Panc1 (cell line): ENCODE measurements at regions not wholly inside any gene's neighbourhood (a gene's known extent, or its start where the extent isn't known, plus 50 kb on each side); places are given as distances from the start of the nearest gene placed in this dataset.

ENCODE experiments used
- ATAC-seq: fragments of 200-7000 bp; cut with Tn5 transposase; 2 replicates; pipeline ENCODE4 v1.9.1; 2020; ENCODE audit warnings: mild to moderate bottlenecking, moderate library complexity
- BruUV-seq: library from RNA; stranded (reverse); fragments of 400-500 nt; replicated peaks from 2 replicates; lab custom pipeline; 2021; lab: Mats Ljungman, UMichigan
- CTCF ChIA-PET: fragments of 300-600 bp; sonication (Branson Sonifier 250); formaldehyde crosslinking; loops from one replicate; lab custom pipeline; 2022; ENCODE audit warnings: antibody characterized with exemption; lab: Charles Lee
- POLR2A ChIA-PET: fragments of 300-600 bp; sonication (Branson Sonifier 250); formaldehyde crosslinking; loops from one replicate; lab custom pipeline; 2022; ENCODE audit warnings: antibody characterized with exemption; lab: Charles Lee
- DNase-seq: peaks from one replicate; pipeline ENCODE4 v3.0.0-alpha.2; 2010; ENCODE audit warnings: low read depth, low spot score
- H3K27ac ChIP-seq: 2 replicates; pipeline ENCODE4 v1.5.1; 2011; ENCODE audit warnings: mild to moderate bottlenecking, low read length, inconsistent platforms
- H3K27me3 ChIP-seq: fragments of 200-500 bp; sonication (Bioruptor generic); 2 replicates; pipeline ENCODE4 v1.6.0; 2014; ENCODE audit warnings: low read length, inconsistent platforms; ENCODE audit not compliant: control insufficient read depth, insufficient read depth
- H3K36me3 ChIP-seq: fragments of 200-500 bp; sonication (Bioruptor generic); 2 replicates; pipeline ENCODE4 v1.5.1; 2014; ENCODE audit warnings: inconsistent platforms, mild to moderate bottlenecking, low read length, moderate library complexity; ENCODE audit not compliant: control insufficient read depth, insufficient read depth
- H3K4me1 ChIP-seq: 2 replicates; pipeline ENCODE4 v1.5.1; 2011; ENCODE audit warnings: inconsistent platforms, mild to moderate bottlenecking, low read length, moderate library complexity; ENCODE audit not compliant: control insufficient read depth, insufficient read depth
- H3K4me3 ChIP-seq, 2 experiments: 2 replicates each; pipeline ENCODE4 v1.5.1; 2011 to 2012; ENCODE audit warnings: low read depth in 2 of 2, low read length in 2 of 2, mild to moderate bottlenecking in 2 of 2, inconsistent platforms in 1 of 2, moderate library complexity in 1 of 2
- H3K9me3 ChIP-seq: fragments of 200-500 bp; sonication (Bioruptor generic); 2 replicates; pipeline ENCODE4 v1.5.1; 2014; ENCODE audit warnings: low read depth, mild to moderate bottlenecking, inconsistent platforms, low read length, moderate library complexity; ENCODE audit not compliant: control insufficient read depth, insufficient read depth
- POLR2AphosphoS5 ChIP-seq: IDR thresholded peaks from 2 replicates; pipeline ENCODE4 v1.6.1; 2012; ENCODE audit warnings: mild to moderate bottlenecking, low read depth, low read length, moderate library complexity
- SIN3A ChIP-seq: IDR thresholded peaks from 2 replicates; pipeline ENCODE4 v1.6.1; 2012; ENCODE audit warnings: low read depth, mild to moderate bottlenecking, low read length, moderate library complexity, borderline replicate concordance; ENCODE audit not compliant: insufficient read depth
- TCF7L2 ChIP-seq: IDR thresholded peaks from 2 replicates; pipeline ENCODE4 v1.6.1; 2011; ENCODE audit warnings: mild to moderate bottlenecking, low read depth, low read length, inconsistent platforms
- in situ Hi-C: cut with HindIII; loops from 2 replicates; pipeline ENCODE4 v1.10.0; 2016; ENCODE audit warnings: low sequenced_read_pairs, low pct_unique_long_range_greater_than_20kb
- intact Hi-C: fragments of 100-400 bp; cut with micrococcal nuclease; formaldehyde crosslinking; loops from one replicate; pipeline ENCODE4 v1.10.0; 2022; ENCODE audit not compliant: unreplicated experiment
- TF ChIP-seq, protein P1 (sequence below): fragments of 450-650 bp; IDR thresholded peaks from 2 replicates; pipeline ENCODE4 v1.5.1; 2017; ENCODE audit warnings: mild to moderate bottlenecking
- TF ChIP-seq, protein P2 (sequence below), 2 experiments: IDR thresholded peaks; 2 replicates each; pipeline ENCODE4 v1.6.1; 2011 to 2012; ENCODE audit warnings: low read depth in 2 of 2, control low read depth in 1 of 2, low read length in 1 of 2, mild to moderate bottlenecking in 1 of 2, moderate library complexity in 1 of 2; ENCODE audit not compliant: insufficient read depth in 1 of 2

DNA sequence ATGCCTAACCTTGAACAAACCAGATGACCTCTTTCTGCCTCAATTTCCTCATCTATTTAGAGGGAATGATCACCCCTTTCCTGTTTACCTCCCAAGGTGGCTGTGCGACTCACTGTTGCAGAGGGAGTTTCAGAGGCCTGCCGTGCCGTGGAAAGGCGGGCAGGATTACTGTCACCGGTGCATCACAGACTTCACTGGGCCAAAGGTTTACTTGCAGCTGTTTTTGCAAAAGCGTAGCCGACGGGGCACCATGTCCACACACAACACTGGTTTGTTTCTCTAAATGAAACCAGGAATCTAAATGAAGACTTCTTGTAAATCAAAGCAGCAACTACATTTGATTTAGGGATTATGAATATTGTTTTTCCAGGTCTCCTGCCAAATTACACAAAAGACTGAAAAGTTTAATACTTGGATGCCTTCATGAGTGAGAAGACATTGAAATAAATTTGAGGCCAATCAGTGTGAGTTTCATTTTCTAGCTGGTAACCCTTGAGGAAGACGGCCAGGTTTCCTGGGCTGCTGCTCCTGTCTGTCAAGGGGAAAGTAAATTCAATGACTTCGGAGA is 696.1 kb upstream of the TMEM132C start:
- Histone ChIP-seq H3K27me3 (no peaks in the 10 kb centered on the region), H3K4me3 (no peak overlapping the region), H3K4me1 (no peaks in the 10 kb centered on the region), H3K36me3 (no peaks in the 10 kb centered on the region), H3K9me3 (no peaks in the 10 kb centered on the region), H3K27ac (no peak overlapping the region)
- ATAC-seq (no peak), DNase-seq (no peak)
- intact Hi-C loops: no loop called here
- TF ChIP-seq, protein P1, sequence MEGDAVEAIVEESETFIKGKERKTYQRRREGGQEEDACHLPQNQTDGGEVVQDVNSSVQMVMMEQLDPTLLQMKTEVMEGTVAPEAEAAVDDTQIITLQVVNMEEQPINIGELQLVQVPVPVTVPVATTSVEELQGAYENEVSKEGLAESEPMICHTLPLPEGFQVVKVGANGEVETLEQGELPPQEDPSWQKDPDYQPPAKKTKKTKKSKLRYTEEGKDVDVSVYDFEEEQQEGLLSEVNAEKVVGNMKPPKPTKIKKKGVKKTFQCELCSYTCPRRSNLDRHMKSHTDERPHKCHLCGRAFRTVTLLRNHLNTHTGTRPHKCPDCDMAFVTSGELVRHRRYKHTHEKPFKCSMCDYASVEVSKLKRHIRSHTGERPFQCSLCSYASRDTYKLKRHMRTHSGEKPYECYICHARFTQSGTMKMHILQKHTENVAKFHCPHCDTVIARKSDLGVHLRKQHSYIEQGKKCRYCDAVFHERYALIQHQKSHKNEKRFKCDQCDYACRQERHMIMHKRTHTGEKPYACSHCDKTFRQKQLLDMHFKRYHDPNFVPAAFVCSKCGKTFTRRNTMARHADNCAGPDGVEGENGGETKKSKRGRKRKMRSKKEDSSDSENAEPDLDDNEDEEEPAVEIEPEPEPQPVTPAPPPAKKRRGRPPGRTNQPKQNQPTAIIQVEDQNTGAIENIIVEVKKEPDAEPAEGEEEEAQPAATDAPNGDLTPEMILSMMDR: no peak
- TF ChIP-seq TCF7L2: no peak
- no peak for TF ChIP-seq POLR2AphosphoS5
- TF ChIP-seq, protein P2, sequence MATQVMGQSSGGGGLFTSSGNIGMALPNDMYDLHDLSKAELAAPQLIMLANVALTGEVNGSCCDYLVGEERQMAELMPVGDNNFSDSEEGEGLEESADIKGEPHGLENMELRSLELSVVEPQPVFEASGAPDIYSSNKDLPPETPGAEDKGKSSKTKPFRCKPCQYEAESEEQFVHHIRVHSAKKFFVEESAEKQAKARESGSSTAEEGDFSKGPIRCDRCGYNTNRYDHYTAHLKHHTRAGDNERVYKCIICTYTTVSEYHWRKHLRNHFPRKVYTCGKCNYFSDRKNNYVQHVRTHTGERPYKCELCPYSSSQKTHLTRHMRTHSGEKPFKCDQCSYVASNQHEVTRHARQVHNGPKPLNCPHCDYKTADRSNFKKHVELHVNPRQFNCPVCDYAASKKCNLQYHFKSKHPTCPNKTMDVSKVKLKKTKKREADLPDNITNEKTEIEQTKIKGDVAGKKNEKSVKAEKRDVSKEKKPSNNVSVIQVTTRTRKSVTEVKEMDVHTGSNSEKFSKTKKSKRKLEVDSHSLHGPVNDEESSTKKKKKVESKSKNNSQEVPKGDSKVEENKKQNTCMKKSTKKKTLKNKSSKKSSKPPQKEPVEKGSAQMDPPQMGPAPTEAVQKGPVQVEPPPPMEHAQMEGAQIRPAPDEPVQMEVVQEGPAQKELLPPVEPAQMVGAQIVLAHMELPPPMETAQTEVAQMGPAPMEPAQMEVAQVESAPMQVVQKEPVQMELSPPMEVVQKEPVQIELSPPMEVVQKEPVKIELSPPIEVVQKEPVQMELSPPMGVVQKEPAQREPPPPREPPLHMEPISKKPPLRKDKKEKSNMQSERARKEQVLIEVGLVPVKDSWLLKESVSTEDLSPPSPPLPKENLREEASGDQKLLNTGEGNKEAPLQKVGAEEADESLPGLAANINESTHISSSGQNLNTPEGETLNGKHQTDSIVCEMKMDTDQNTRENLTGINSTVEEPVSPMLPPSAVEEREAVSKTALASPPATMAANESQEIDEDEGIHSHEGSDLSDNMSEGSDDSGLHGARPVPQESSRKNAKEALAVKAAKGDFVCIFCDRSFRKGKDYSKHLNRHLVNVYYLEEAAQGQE (IDR thresholded peaks at IDR 0.05; ENCODE audit: insufficient read depth in 1 of 2, low read depth in 2 of 2, low read length in 1 of 2): no peak
- TF ChIP-seq SIN3A: no peak
- no TSS peak for BruUV-seq
- POLR2A ChIA-PET: no interaction called here
- CTCF ChIA-PET: no interaction called here
- in situ Hi-C loops: no loop called here

DNA sequence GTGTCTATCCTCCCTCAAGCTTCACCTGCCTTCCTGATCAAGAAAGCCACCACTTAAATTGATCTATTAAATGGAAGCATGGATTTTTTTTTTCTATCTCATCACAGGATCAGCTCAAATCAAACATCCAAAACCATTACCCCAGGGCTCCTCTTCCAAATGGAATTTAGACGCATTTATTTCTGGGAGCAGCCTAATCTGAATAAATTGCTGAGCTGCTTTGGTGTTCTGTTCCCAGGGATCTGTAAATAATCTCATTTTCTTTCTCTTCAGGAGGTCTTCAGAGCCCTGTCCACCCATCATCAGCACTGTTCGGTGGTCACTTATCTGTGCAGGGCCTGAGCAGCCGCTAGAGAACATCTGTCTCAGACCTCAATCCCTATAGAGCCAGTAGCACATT is 695.4 kb upstream of the TMEM132C start:
- CTCF ChIA-PET: no interaction called here
- POLR2A ChIA-PET: no interaction called here
- Histone ChIP-seq H3K9me3 (no peaks in the 10 kb centered on the region), H3K4me1 (no peaks in the 10 kb centered on the region), H3K27ac (no peak overlapping the region), H3K27me3 (no peaks in the 10 kb centered on the region), H3K36me3 (no peaks in the 10 kb centered on the region), H3K4me3 (no peak overlapping the region)
- intact Hi-C loops: no loop called here
- TF ChIP-seq SIN3A (no peak), TCF7L2 (no peak), POLR2AphosphoS5 (no peak)
- TF ChIP-seq, protein P2 (IDR thresholded peaks at IDR 0.05; ENCODE audit: insufficient read depth in 1 of 2, low read depth in 2 of 2, low read length in 1 of 2): no peak
- TF ChIP-seq, protein P1: no peak
- no peak for ATAC-seq
- no TSS peak for BruUV-seq
- no peak for DNase-seq
- in situ Hi-C loops: no loop called here
